Transverse colon (tissue), 4 donors: ENCODE measurements at regions not wholly inside any gene's neighbourhood (a gene's known extent, or its start where the extent isn't known, plus 50 kb on each side); places are given as distances from the start of the nearest gene placed in this dataset.

Source experiments
- EP300 ChIP-seq: sonication (generic); formaldehyde crosslinking; IDR thresholded peaks from one replicate; pipeline ENCODE4 v1.6.1; 2017; ENCODE audit warnings: antibody characterized with exemption, low read depth
- POLR2A ChIP-seq: fragments of 450-650 bp; IDR thresholded peaks from one replicate; pipeline ENCODE4 v1.6.1; 2016; ENCODE audit warnings: antibody characterized with exemption, mild to moderate bottlenecking, moderate library complexity
- POLR2AphosphoS5 ChIP-seq, 3 donors: sonication (generic); formaldehyde crosslinking; IDR thresholded peaks; one replicate each; pipeline ENCODE4 v1.6.1; 2016; ENCODE audit warnings: antibody characterized with exemption in 3 of 3
- TF ChIP-seq, protein P1 (sequence below), 5 experiments: fragments of 200-600 bp in 3 of 5; fragments of 450-650 bp in 2 of 5; sonication (generic) in 3 of 5; IDR thresholded peaks; 1 replicate in 2 of 5; 2 replicates in 3 of 5; pipeline ENCODE4 v1.5.1; 2016 to 2017; ENCODE audit warnings: antibody characterized with exemption in 5 of 5, inconsistent platforms in 3 of 5, mild to moderate bottlenecking in 2 of 5, moderate library complexity in 1 of 5

GRCh38 chr11:103530257-103530656, 421.0 kb downstream of the DYNC2H1 start:
- no peak for TF ChIP-seq POLR2A
- TF ChIP-seq, protein P1, sequence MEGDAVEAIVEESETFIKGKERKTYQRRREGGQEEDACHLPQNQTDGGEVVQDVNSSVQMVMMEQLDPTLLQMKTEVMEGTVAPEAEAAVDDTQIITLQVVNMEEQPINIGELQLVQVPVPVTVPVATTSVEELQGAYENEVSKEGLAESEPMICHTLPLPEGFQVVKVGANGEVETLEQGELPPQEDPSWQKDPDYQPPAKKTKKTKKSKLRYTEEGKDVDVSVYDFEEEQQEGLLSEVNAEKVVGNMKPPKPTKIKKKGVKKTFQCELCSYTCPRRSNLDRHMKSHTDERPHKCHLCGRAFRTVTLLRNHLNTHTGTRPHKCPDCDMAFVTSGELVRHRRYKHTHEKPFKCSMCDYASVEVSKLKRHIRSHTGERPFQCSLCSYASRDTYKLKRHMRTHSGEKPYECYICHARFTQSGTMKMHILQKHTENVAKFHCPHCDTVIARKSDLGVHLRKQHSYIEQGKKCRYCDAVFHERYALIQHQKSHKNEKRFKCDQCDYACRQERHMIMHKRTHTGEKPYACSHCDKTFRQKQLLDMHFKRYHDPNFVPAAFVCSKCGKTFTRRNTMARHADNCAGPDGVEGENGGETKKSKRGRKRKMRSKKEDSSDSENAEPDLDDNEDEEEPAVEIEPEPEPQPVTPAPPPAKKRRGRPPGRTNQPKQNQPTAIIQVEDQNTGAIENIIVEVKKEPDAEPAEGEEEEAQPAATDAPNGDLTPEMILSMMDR (IDR thresholded peaks at IDR 0.05): no peak
- no peak for TF ChIP-seq EP300
- TF ChIP-seq POLR2AphosphoS5 (IDR thresholded peaks at IDR 0.05): no peak
